Trophoblast cell (in vitro differentiated cells and primary cell): ENCODE measurements at regions not wholly inside any gene's neighbourhood (a gene's known extent, or its start where the extent isn't known, plus 50 kb on each side); places are given as distances from the start of the nearest gene placed in this dataset.

ENCODE experiments used
- DNase-seq, 2 donors: peaks; one replicate each; pipeline ENCODE4 v3.0.0-alpha.2; 2016
- H2AFZ ChIP-seq: 2 replicates; pipeline ENCODE4 v1.6.1; 2013; ENCODE audit warnings: low read length, moderate library complexity, mild to moderate bottlenecking; ENCODE audit not compliant: insufficient read depth, poor library complexity
- H2AK5ac ChIP-seq: 2 replicates; pipeline ENCODE4 v1.6.1; 2013; ENCODE audit warnings: mild to moderate bottlenecking, low read length
- H2BK120ac ChIP-seq: 2 replicates; pipeline ENCODE4 v1.6.1; 2013; ENCODE audit warnings: low read length, mild to moderate bottlenecking, moderate library complexity; ENCODE audit not compliant: insufficient read depth, poor library complexity
- H2BK12ac ChIP-seq: 2 replicates; pipeline ENCODE4 v1.6.1; 2013; ENCODE audit warnings: mild to moderate bottlenecking, low read length, moderate library complexity
- H2BK5ac ChIP-seq: 2 replicates; pipeline ENCODE4 v1.6.1; 2013; ENCODE audit warnings: low read length, low read depth, moderate library complexity, mild to moderate bottlenecking; ENCODE audit not compliant: poor library complexity
- H3K14ac ChIP-seq: 2 replicates; pipeline ENCODE4 v1.6.1; 2013; ENCODE audit warnings: mild to moderate bottlenecking, low read length
- H3K18ac ChIP-seq: 2 replicates; pipeline ENCODE4 v1.6.1; 2013; ENCODE audit warnings: mild to moderate bottlenecking, low read length
- H3K23ac ChIP-seq: 2 replicates; pipeline ENCODE4 v1.6.1; 2013; ENCODE audit warnings: low read length
- H3K27ac ChIP-seq: 2 replicates; pipeline ENCODE4 v1.5.1; 2013; ENCODE audit warnings: low read depth, mild to moderate bottlenecking, inconsistent platforms, low read length, moderate library complexity
- H3K27me3 ChIP-seq: 2 replicates; pipeline ENCODE4 v1.6.1; 2013; ENCODE audit warnings: inconsistent platforms, mild to moderate bottlenecking, low read length, moderate library complexity; ENCODE audit not compliant: insufficient read depth
- H3K36me3 ChIP-seq, 2 experiments: 1 replicate in 1 of 2; 2 replicates in 1 of 2; pipeline ENCODE4 v1.6.1; 2013; ENCODE audit warnings: low read length in 2 of 2, mild to moderate bottlenecking in 2 of 2, moderate library complexity in 1 of 2; ENCODE audit not compliant: insufficient read depth in 2 of 2, control insufficient read depth in 1 of 2
- H3K4ac ChIP-seq: 2 replicates; pipeline ENCODE4 v1.6.1; 2013; ENCODE audit warnings: low read depth, mild to moderate bottlenecking, low read length, moderate library complexity
- H3K4me1 ChIP-seq, 2 experiments: 1 replicate in 1 of 2; 2 replicates in 1 of 2; pipeline ENCODE4 v1.6.1; 2013; ENCODE audit warnings: low read length in 2 of 2, mild to moderate bottlenecking in 2 of 2, moderate library complexity in 1 of 2; ENCODE audit not compliant: insufficient read depth in 2 of 2, control insufficient read depth in 1 of 2
- H3K4me2 ChIP-seq: 2 replicates; pipeline ENCODE4 v1.6.1; 2013; ENCODE audit warnings: inconsistent platforms, mild to moderate bottlenecking, low read length, moderate library complexity
- H3K4me3 ChIP-seq: 2 replicates; pipeline ENCODE4 v1.5.1; 2013; ENCODE audit warnings: mild to moderate bottlenecking, low read depth, low read length, inconsistent platforms
- H3K79me1 ChIP-seq: one replicate; pipeline ENCODE4 v1.6.1; 2013; ENCODE audit warnings: low read length
- H3K79me2 ChIP-seq: 2 replicates; pipeline ENCODE4 v1.6.1; 2013; ENCODE audit warnings: low read length, mild to moderate bottlenecking; ENCODE audit not compliant: control insufficient read depth, insufficient read depth, poor library complexity
- H3K9ac ChIP-seq: 2 replicates; pipeline ENCODE4 v1.6.1; 2013; ENCODE audit warnings: mild to moderate bottlenecking, low read length
- H3K9me3 ChIP-seq: 2 replicates; pipeline ENCODE4 v1.6.1; 2013; ENCODE audit warnings: low read depth, mild to moderate bottlenecking, control low read depth, inconsistent platforms, low read length; ENCODE audit not compliant: insufficient read depth
- H4K12ac ChIP-seq: 2 replicates; pipeline ENCODE4 v1.6.1; 2013; ENCODE audit warnings: low read depth, mild to moderate bottlenecking, low read length, moderate library complexity
- H4K8ac ChIP-seq: 2 replicates; pipeline ENCODE4 v1.6.1; 2013; ENCODE audit warnings: low read depth, mild to moderate bottlenecking, low read length, moderate library complexity
- H4K91ac ChIP-seq: one replicate; pipeline ENCODE4 v1.6.1; 2013; ENCODE audit warnings: low read depth, mild to moderate bottlenecking, low read length, moderate library complexity
- WGBS: extraction: QIAGEN DNeasy Blood & Tissue Kit; methylation state at CpG from one replicate; pipeline ENCODE4 v1.1.7; 2013; ENCODE audit warnings: missing lambda C conversion rate; ENCODE audit not compliant: insufficient read length, insufficient coverage; ENCODE audit errors: extremely low coverage; 5-methylcytosine and 5-hydroxymethylcytosine counted together

GRCh38 chr19:28322945-28323344 lies 890.0 kb downstream of the UQCRFS1 start:
- H3K9me3 ChIP-seq: peaks cover 1% of the 10 kb centered on the region
- no CpG with 5 or more reads among the region's 3 CpGs for WGBS
- no peak overlapping the region for H3K14ac ChIP-seq
- no peak overlapping the region for H2BK12ac ChIP-seq
- no peak overlapping the region for H2BK5ac ChIP-seq
- H3K4me1 ChIP-seq: peaks cover 9 to 14% of the 10 kb centered on the region in 2 experiments
- no peaks in the 10 kb centered on the region for H3K27me3 ChIP-seq
- H3K79me2 ChIP-seq: no peaks in the 10 kb centered on the region
- H2AK5ac ChIP-seq: no peak overlapping the region
- no peak overlapping the region for H3K9ac ChIP-seq
- no peak overlapping the region for H3K4ac ChIP-seq
- H4K8ac ChIP-seq: no peak overlapping the region
- H3K27ac ChIP-seq: peak overlapping the region; percentile 75
- H3K4me2 ChIP-seq: no peak overlapping the region
- no peaks in the 10 kb centered on the region for H3K36me3 ChIP-seq
- H3K79me1 ChIP-seq: peaks cover 8% of the 10 kb centered on the region
- H3K4me3 ChIP-seq: no peak overlapping the region
- no peak overlapping the region for H3K18ac ChIP-seq
- no peak for DNase-seq
- H2AFZ ChIP-seq: no peak overlapping the region
- H2BK120ac ChIP-seq: no peak overlapping the region
- no peak overlapping the region for H4K12ac ChIP-seq
- H4K91ac ChIP-seq: no peak overlapping the region
- H3K23ac ChIP-seq: no peak overlapping the region

GRCh38 chr19:28322491-28322890 lies 890.5 kb downstream of the UQCRFS1 start:
- Histone ChIP-seq H4K12ac (no peak overlapping the region), H2BK5ac (no peak overlapping the region), H3K4me3 (no peak overlapping the region), H3K9ac (no peak overlapping the region), H3K79me1 (peaks cover 8% of the 10 kb centered on the region), H3K14ac (no peak overlapping the region), H3K18ac (peak overlapping the region; percentile 57), H3K79me2 (no peaks in the 10 kb centered on the region), H3K4me2 (no peak overlapping the region), H2AFZ (no peak overlapping the region), H3K4ac (no peak overlapping the region), H2BK120ac (peak overlapping the region; percentile 36), H3K27ac (peak overlapping the region; percentile 75), H4K8ac (peak overlapping the region; percentile 53), H3K36me3 (no peaks in the 10 kb centered on the region), H4K91ac (peak overlapping the region; percentile 72), H3K23ac (no peak overlapping the region), H3K4me1 (peaks cover 9 to 14% of the 10 kb centered on the region in 2 experiments), H2BK12ac (peak overlapping the region; percentile 83), H3K27me3 (no peaks in the 10 kb centered on the region), H3K9me3 (peaks cover 1% of the 10 kb centered on the region), H2AK5ac (no peak overlapping the region)
- WGBS: no CpG with 5 or more reads among the region's 4 CpGs
- no peak for DNase-seq

GRCh38 chr19:28319918-28320317 lies 893.0 kb downstream of the UQCRFS1 start:
- H3K36me3 ChIP-seq: no peaks in the 10 kb centered on the region
- H4K8ac ChIP-seq: no peak overlapping the region
- no peak overlapping the region for H3K23ac ChIP-seq
- peak overlapping the region; percentile 31 for H2BK12ac ChIP-seq
- H3K4me2 ChIP-seq: no peak overlapping the region
- no peak overlapping the region for H4K91ac ChIP-seq
- peaks cover 9 to 14% of the 10 kb centered on the region in 2 experiments for H3K4me1 ChIP-seq
- H3K9me3 ChIP-seq: no peaks in the 10 kb centered on the region
- H3K18ac ChIP-seq: no peak overlapping the region
- no peak overlapping the region for H3K4me3 ChIP-seq
- H2BK120ac ChIP-seq: no peak overlapping the region
- H4K12ac ChIP-seq: no peak overlapping the region
- peaks cover 8% of the 10 kb centered on the region for H3K79me1 ChIP-seq
- DNase-seq: no peak
- H3K9ac ChIP-seq: no peak overlapping the region
- H3K14ac ChIP-seq: no peak overlapping the region
- H3K27ac ChIP-seq: no peak overlapping the region
- WGBS: no CpG with 5 or more reads among the region's 1 CpG
- H2AFZ ChIP-seq: no peak overlapping the region
- no peak overlapping the region for H2BK5ac ChIP-seq
- H3K4ac ChIP-seq: no peak overlapping the region
- H3K79me2 ChIP-seq: no peaks in the 10 kb centered on the region
- no peak overlapping the region for H2AK5ac ChIP-seq
- H3K27me3 ChIP-seq: no peaks in the 10 kb centered on the region

GRCh38 chr19:28319227-28319626 lies 893.7 kb downstream of the UQCRFS1 start:
- H3K4ac ChIP-seq: no peak overlapping the region
- no peaks in the 10 kb centered on the region for H3K79me2 ChIP-seq
- H3K27ac ChIP-seq: no peak overlapping the region
- H3K4me2 ChIP-seq: no peak overlapping the region
- no peak overlapping the region for H4K8ac ChIP-seq
- no peak overlapping the region for H2BK5ac ChIP-seq
- no peak overlapping the region for H3K9ac ChIP-seq
- peaks cover 9 to 14% of the 10 kb centered on the region in 2 experiments for H3K4me1 ChIP-seq
- no peak overlapping the region for H3K18ac ChIP-seq
- H4K91ac ChIP-seq: no peak overlapping the region
- WGBS: no CpG with 5 or more reads among the region's 2 CpGs
- H3K9me3 ChIP-seq: no peaks in the 10 kb centered on the region
- DNase-seq: no peak
- H2AFZ ChIP-seq: no peak overlapping the region
- H2BK120ac ChIP-seq: no peak overlapping the region
- H4K12ac ChIP-seq: no peak overlapping the region
- no peak overlapping the region for H3K14ac ChIP-seq
- H3K27me3 ChIP-seq: no peaks in the 10 kb centered on the region
- no peak overlapping the region for H2BK12ac ChIP-seq
- no peak overlapping the region for H3K4me3 ChIP-seq
- H3K23ac ChIP-seq: no peak overlapping the region
- H3K36me3 ChIP-seq: no peaks in the 10 kb centered on the region
- H3K79me1 ChIP-seq: peaks cover 8% of the 10 kb centered on the region
- no peak overlapping the region for H2AK5ac ChIP-seq
